OCI-LY1 (cell line): ENCODE measurements at regions not wholly inside any gene's neighbourhood (a gene's known extent, or its start where the extent isn't known, plus 50 kb on each side); places are given as distances from the start of the nearest gene placed in this dataset.

ENCODE experiments used
- CTCF ChIP-seq: fragments of 200-600 bp; sonication (generic), shearing (Covaris generic); IDR thresholded peaks from 2 replicates; pipeline ENCODE4 v1.5.1; 2017; ENCODE audit warnings: mild to moderate bottlenecking, antibody characterized with exemption, low read length, moderate library complexity, mixed read lengths
- EZH2 ChIP-seq: fragments of 200-600 bp; sonication (generic), shearing (Covaris generic); IDR thresholded peaks from 2 replicates; pipeline ENCODE4 v1.8.0; 2017; ENCODE audit warnings: borderline replicate concordance, mixed run types, mild to moderate bottlenecking, antibody characterized with exemption, low read length, moderate library complexity, mixed read lengths

- TF ChIP-seq EZH2 (no peak), CTCF (no peak)
Observed at GRCh38 chr17:56057869-56058268, 95.4 kb upstream of the ANKFN1 start.
